SK-N-SH treated with all-trans-retinoic acid at 6 μM for 48 hours (cell line): ENCODE measurements at regions not wholly inside any gene's neighbourhood (a gene's known extent, or its start where the extent isn't known, plus 50 kb on each side); places are given as distances from the start of the nearest gene placed in this dataset.
"Not testable (repeated sequence)": the region's sequence is repeated elsewhere in the genome, so short reads cannot be mapped to it uniquely, and the experiment has no call there.

Source experiments
- ATAC-seq: fragments of 200-7000 bp; cut with Tn5 transposase; 3 replicates; pipeline ENCODE4 v1.9.1; 2020; ENCODE audit warnings: mild to moderate bottlenecking, moderate library complexity
- ARNTL ChIP-seq: fragments of 450-650 bp; formaldehyde crosslinking; IDR thresholded peaks from 2 replicates; pipeline ENCODE4 v1.5.0; 2020; ENCODE audit warnings: low read depth, mild to moderate bottlenecking, moderate library complexity, borderline replicate concordance
- BACH2 ChIP-seq: fragments of 250-450 bp; sonication (Bioruptor Pico); IDR thresholded peaks from 2 replicates; pipeline ENCODE4 v1.9.0; 2021; ENCODE audit warnings: mild to moderate bottlenecking, borderline replicate concordance
- CREB5 ChIP-seq: fragments of 250-450 bp; sonication (Bioruptor Pico); IDR thresholded peaks from 2 replicates; pipeline ENCODE4 v1.5.1; 2020; ENCODE audit warnings: low read depth, mild to moderate bottlenecking, moderate library complexity
- CSDC2 ChIP-seq: fragments of 250-450 bp; sonication (Bioruptor Pico); IDR thresholded peaks from 2 replicates; pipeline ENCODE4 v1.5.0; 2020; ENCODE audit warnings: mild to moderate bottlenecking, moderate library complexity
- CSRNP3 ChIP-seq: fragments of 250-450 bp; sonication (Bioruptor Pico); IDR thresholded peaks from 2 replicates; pipeline ENCODE4 v1.5.1; 2021; ENCODE audit warnings: mild to moderate bottlenecking, moderate library complexity
- ESRRG ChIP-seq: fragments of 250-450 bp; sonication (Bioruptor Pico); IDR thresholded peaks from 2 replicates; pipeline ENCODE4 v1.6.1; 2021; ENCODE audit warnings: mild to moderate bottlenecking
- GLIS3 ChIP-seq: fragments of 250-450 bp; sonication (Bioruptor Pico); IDR thresholded peaks from 2 replicates; pipeline ENCODE4 v1.5.0; 2020; ENCODE audit warnings: mild to moderate bottlenecking, moderate library complexity
- ISL1 ChIP-seq: fragments of 250-450 bp; sonication (Bioruptor Pico); IDR thresholded peaks from 2 replicates; pipeline ENCODE4 v2.1.2; 2022; ENCODE audit warnings: mild to moderate bottlenecking, moderate library complexity
- OSR1 ChIP-seq: fragments of 250-450 bp; sonication (Bioruptor Pico); IDR thresholded peaks from 2 replicates; pipeline ENCODE4 v1.8.0; 2022; ENCODE audit warnings: moderate library complexity, mild to moderate bottlenecking, inconsistent platforms
- PATZ1 ChIP-seq: fragments of 250-450 bp; sonication (Bioruptor Pico); IDR thresholded peaks from 2 replicates; pipeline ENCODE4 v1.8.0; 2020; ENCODE audit warnings: mild to moderate bottlenecking, moderate library complexity, borderline replicate concordance
- PPARA ChIP-seq: fragments of 250-450 bp; sonication (Bioruptor Pico); IDR thresholded peaks from 2 replicates; pipeline ENCODE4 v1.5.0; 2020; ENCODE audit warnings: mild to moderate bottlenecking, borderline replicate concordance
- SNAI2 ChIP-seq: fragments of 250-450 bp; sonication (Bioruptor Pico); IDR thresholded peaks from 2 replicates; pipeline ENCODE4 v1.5.0; 2020; ENCODE audit warnings: mild to moderate bottlenecking, moderate library complexity
- TCF4 ChIP-seq: fragments of 250-450 bp; sonication (Bioruptor Pico); IDR thresholded peaks from 2 replicates; pipeline ENCODE4 v1.8.0; 2021; ENCODE audit warnings: mild to moderate bottlenecking, moderate library complexity, borderline replicate concordance
- TOX ChIP-seq: fragments of 250-450 bp; sonication (Bioruptor Pico); IDR thresholded peaks from 2 replicates; pipeline ENCODE4 v1.8.0; 2021; ENCODE audit warnings: mild to moderate bottlenecking, moderate library complexity, borderline replicate concordance
- TSHZ2 ChIP-seq: fragments of 250-450 bp; sonication (Bioruptor Pico); IDR thresholded peaks from 2 replicates; pipeline ENCODE4 v1.5.0; 2020; ENCODE audit warnings: mild to moderate bottlenecking, moderate library complexity
- ZC3H10 ChIP-seq: fragments of 250-450 bp; sonication (Bioruptor Pico); IDR thresholded peaks from 2 replicates; pipeline ENCODE4 v1.5.1; 2021; ENCODE audit warnings: mild to moderate bottlenecking, moderate library complexity
- ZFP3 ChIP-seq: fragments of 250-450 bp; sonication (Bioruptor Pico); IDR thresholded peaks from 2 replicates; pipeline ENCODE4 v1.5.0; 2020; ENCODE audit warnings: mild to moderate bottlenecking, moderate library complexity
- ZNF565 ChIP-seq: fragments of 450-650 bp; formaldehyde crosslinking; conservative IDR thresholded peaks from 2 replicates; pipeline ENCODE4 v1.5.0; 2020; ENCODE audit warnings: low read depth, mild to moderate bottlenecking, moderate library complexity
- ZNF70 ChIP-seq: fragments of 450-650 bp; formaldehyde crosslinking; IDR thresholded peaks from 2 replicates; pipeline ENCODE4 v1.5.0; 2020; ENCODE audit warnings: mild to moderate bottlenecking, moderate library complexity
- ZNF8 ChIP-seq: fragments of 450-650 bp; formaldehyde crosslinking; IDR thresholded peaks from 2 replicates; pipeline ENCODE4 v1.5.0; 2020; ENCODE audit warnings: mild to moderate bottlenecking, moderate library complexity

- TF ChIP-seq PPARA (CRISPR knock-in tag) (no peak), BACH2 (CRISPR knock-in tag) (no peak), GLIS3 (CRISPR knock-in tag) (no peak), ZFP3 (no peak), OSR1 (CRISPR knock-in tag) (no peak), ZC3H10 (no peak), ESRRG (CRISPR knock-in tag) (no peak), CSDC2 (no peak), ARNTL (CRISPR knock-in tag) (no peak), ZNF8 (no peak), ISL1 (CRISPR knock-in tag) (no peak), TCF4 (CRISPR knock-in tag) (no peak)
These were observed 440.1 kb downstream of the RBFOX1 start (continued) for GRCh38 chr16:7772722-7773121.

GRCh38 chr16:7769091-7769490 lies 436.4 kb downstream of the RBFOX1 start:
- ATAC-seq, result not testable (repeated sequence)

GRCh38 chr16:7765079-7765550 lies 432.5 kb downstream of the RBFOX1 start:
- no peak for TF ChIP-seq ISL1 (CRISPR knock-in tag)
- TF ChIP-seq GLIS3 (CRISPR knock-in tag), result no peak
- TF ChIP-seq ZNF70, result no peak
- TF ChIP-seq SNAI2 (CRISPR knock-in tag), result no peak
- TF ChIP-seq CREB5 (CRISPR knock-in tag), result no peak

GRCh38 chr16:7763111-7763510 lies 430.5 kb downstream of the RBFOX1 start:
- TF ChIP-seq ZNF8, result no peak
- TF ChIP-seq SNAI2 (CRISPR knock-in tag), result no peak
- TF ChIP-seq GLIS3 (CRISPR knock-in tag), result no peak
- no peak for TF ChIP-seq TSHZ2 (CRISPR knock-in tag)
- TF ChIP-seq TOX (CRISPR knock-in tag), result no peak
- TF ChIP-seq PATZ1, result no peak
- TF ChIP-seq TCF4 (CRISPR knock-in tag), result no peak
- TF ChIP-seq OSR1 (CRISPR knock-in tag), result no peak
- no peak for TF ChIP-seq ZNF70
- TF ChIP-seq ZFP3, result no peak
- TF ChIP-seq ESRRG (CRISPR knock-in tag), result no peak
- no peak for TF ChIP-seq CSRNP3 (CRISPR knock-in tag)
- no peak for TF ChIP-seq BACH2 (CRISPR knock-in tag)
- no peak for TF ChIP-seq CREB5 (CRISPR knock-in tag)
- TF ChIP-seq ZNF565 (CRISPR knock-in tag), result no peak
- TF ChIP-seq, all 23 proteins: peak for 0
- ATAC-seq, result no peak

More at GRCh38 chr16:7765079-7765550, 432.5 kb downstream of the RBFOX1 start:
- ATAC-seq, result no peak
